ENCODE measurements at regions not wholly inside any gene's neighbourhood (a gene's known extent, or its start where the extent isn't known, plus 50 kb on each side); places are given as distances from the start of the nearest gene placed in this dataset.

- no peaks in the 10 kb centered on the region for H3K36me3 ChIP-seq (ENCODE audit: control insufficient read depth in 1 of 2, insufficient read depth in 2 of 2, low read length in 2 of 2)
- no peak overlapping the region for H3K27ac ChIP-seq (ENCODE audit: low read depth, low read length)
- H3K27me3 ChIP-seq (ENCODE audit: control insufficient read depth in 1 of 2, insufficient read depth in 2 of 2, low read length in 2 of 2): no peaks in the 10 kb centered on the region
- H3K9ac ChIP-seq (ENCODE audit: low read depth in 1 of 2, low read length in 2 of 2): no peak overlapping the region
- H3K4me1 ChIP-seq (ENCODE audit: control insufficient read depth in 1 of 2, insufficient read depth in 2 of 2, low read length in 2 of 2): no peaks in the 10 kb centered on the region
- no peaks in the 10 kb centered on the region for H3K9me3 ChIP-seq (ENCODE audit: control insufficient read depth in 1 of 2, low read length in 2 of 2)
- no peak overlapping the region for H3K4me3 ChIP-seq (ENCODE audit: low read depth in 1 of 2, low read length in 2 of 2)
Observed at GRCh38 chr3:178369811-178370210, 166.4 kb upstream of the KCNMB2 start.

- H3K27me3 ChIP-seq (ENCODE audit: control insufficient read depth in 1 of 2, insufficient read depth in 2 of 2, low read length in 2 of 2): no peaks in the 10 kb centered on the region
- H3K4me3 ChIP-seq (ENCODE audit: low read depth in 1 of 2, low read length in 2 of 2): no peak overlapping the region
- no peaks in the 10 kb centered on the region for H3K36me3 ChIP-seq (ENCODE audit: control insufficient read depth in 1 of 2, insufficient read depth in 2 of 2, low read length in 2 of 2)
- no peak overlapping the region for H3K27ac ChIP-seq (ENCODE audit: low read depth, low read length)
- H3K9me3 ChIP-seq (ENCODE audit: control insufficient read depth in 1 of 2, low read length in 2 of 2): no peaks in the 10 kb centered on the region
- H3K4me1 ChIP-seq (ENCODE audit: control insufficient read depth in 1 of 2, insufficient read depth in 2 of 2, low read length in 2 of 2): no peaks in the 10 kb centered on the region
- no peak overlapping the region for H3K9ac ChIP-seq (ENCODE audit: low read depth in 1 of 2, low read length in 2 of 2)
Observed at GRCh38 chr3:178370387-178370786, 165.8 kb upstream of the KCNMB2 start.

- no peaks in the 10 kb centered on the region for H3K4me1 ChIP-seq (ENCODE audit: control insufficient read depth in 1 of 2, insufficient read depth in 2 of 2, low read length in 2 of 2)
- no peaks in the 10 kb centered on the region for H3K9me3 ChIP-seq (ENCODE audit: control insufficient read depth in 1 of 2, low read length in 2 of 2)
- no peaks in the 10 kb centered on the region for H3K36me3 ChIP-seq (ENCODE audit: control insufficient read depth in 1 of 2, insufficient read depth in 2 of 2, low read length in 2 of 2)
- H3K9ac ChIP-seq (ENCODE audit: low read depth in 1 of 2, low read length in 2 of 2): no peak overlapping the region
- H3K4me3 ChIP-seq (ENCODE audit: low read depth in 1 of 2, low read length in 2 of 2): no peak overlapping the region
- H3K27me3 ChIP-seq (ENCODE audit: control insufficient read depth in 1 of 2, insufficient read depth in 2 of 2, low read length in 2 of 2): no peaks in the 10 kb centered on the region
- no peak overlapping the region for H3K27ac ChIP-seq (ENCODE audit: low read depth, low read length)
Observed at GRCh38 chr3:178381555-178381954, 154.7 kb upstream of the KCNMB2 start.

GRCh38 chr3:178381971-178382448, 154.2 kb upstream of the KCNMB2 start:
- no peak overlapping the region for H3K4me3 ChIP-seq (ENCODE audit: low read depth in 1 of 2, low read length in 2 of 2)
- H3K9ac ChIP-seq (ENCODE audit: low read depth in 1 of 2, low read length in 2 of 2): no peak overlapping the region
- no peaks in the 10 kb centered on the region for H3K27me3 ChIP-seq (ENCODE audit: control insufficient read depth in 1 of 2, insufficient read depth in 2 of 2, low read length in 2 of 2)
- no peaks in the 10 kb centered on the region for H3K36me3 ChIP-seq (ENCODE audit: control insufficient read depth in 1 of 2, insufficient read depth in 2 of 2, low read length in 2 of 2)
- no peak overlapping the region for H3K27ac ChIP-seq (ENCODE audit: low read depth, low read length)
- H3K9me3 ChIP-seq (ENCODE audit: control insufficient read depth in 1 of 2, low read length in 2 of 2): no peaks in the 10 kb centered on the region
- H3K4me1 ChIP-seq (ENCODE audit: control insufficient read depth in 1 of 2, insufficient read depth in 2 of 2, low read length in 2 of 2): no peaks in the 10 kb centered on the region

- Histone ChIP-seq H3K4me3 (ENCODE audit: low read depth in 1 of 2, low read length in 2 of 2) (no peak overlapping the region), H3K36me3 (ENCODE audit: control insufficient read depth in 1 of 2, insufficient read depth in 2 of 2, low read length in 2 of 2) (no peaks in the 10 kb centered on the region), H3K9ac (ENCODE audit: low read depth in 1 of 2, low read length in 2 of 2) (no peak overlapping the region), H3K4me1 (ENCODE audit: control insufficient read depth in 1 of 2, insufficient read depth in 2 of 2, low read length in 2 of 2) (no peaks in the 10 kb centered on the region), H3K9me3 (ENCODE audit: control insufficient read depth in 1 of 2, low read length in 2 of 2) (no peaks in the 10 kb centered on the region), H3K27me3 (ENCODE audit: control insufficient read depth in 1 of 2, insufficient read depth in 2 of 2, low read length in 2 of 2) (no peaks in the 10 kb centered on the region), H3K27ac (ENCODE audit: low read depth, low read length) (no peak overlapping the region)
Observed at GRCh38 chr3:178382449-178383061, 153.7 kb upstream of the KCNMB2 start.

GRCh38 chr3:178384321-178385230, 151.7 kb upstream of the KCNMB2 start:
- H3K9ac ChIP-seq (ENCODE audit: low read depth in 1 of 2, low read length in 2 of 2): no peak overlapping the region
- no peaks in the 10 kb centered on the region for H3K4me1 ChIP-seq (ENCODE audit: control insufficient read depth in 1 of 2, insufficient read depth in 2 of 2, low read length in 2 of 2)
- no peaks in the 10 kb centered on the region for H3K36me3 ChIP-seq (ENCODE audit: control insufficient read depth in 1 of 2, insufficient read depth in 2 of 2, low read length in 2 of 2)
- no peak overlapping the region for H3K4me3 ChIP-seq (ENCODE audit: low read depth in 1 of 2, low read length in 2 of 2)
- H3K27ac ChIP-seq (ENCODE audit: low read depth, low read length): no peak overlapping the region
- H3K27me3 ChIP-seq (ENCODE audit: control insufficient read depth in 1 of 2, insufficient read depth in 2 of 2, low read length in 2 of 2): no peaks in the 10 kb centered on the region
- no peaks in the 10 kb centered on the region for H3K9me3 ChIP-seq (ENCODE audit: control insufficient read depth in 1 of 2, low read length in 2 of 2)

GRCh38 chr3:178385280-178385952, 150.8 kb upstream of the KCNMB2 start:
- Histone ChIP-seq H3K4me1 (ENCODE audit: control insufficient read depth in 1 of 2, insufficient read depth in 2 of 2, low read length in 2 of 2) (no peaks in the 10 kb centered on the region), H3K9me3 (ENCODE audit: control insufficient read depth in 1 of 2, low read length in 2 of 2) (no peaks in the 10 kb centered on the region), H3K27ac (ENCODE audit: low read depth, low read length) (no peak overlapping the region), H3K4me3 (ENCODE audit: low read depth in 1 of 2, low read length in 2 of 2) (no peak overlapping the region), H3K36me3 (ENCODE audit: control insufficient read depth in 1 of 2, insufficient read depth in 2 of 2, low read length in 2 of 2) (no peaks in the 10 kb centered on the region), H3K27me3 (ENCODE audit: control insufficient read depth in 1 of 2, insufficient read depth in 2 of 2, low read length in 2 of 2) (no peaks in the 10 kb centered on the region), H3K9ac (ENCODE audit: low read depth in 1 of 2, low read length in 2 of 2) (no peak overlapping the region)

GRCh38 chr3:178386401-178386800, 149.8 kb upstream of the KCNMB2 start:
- Histone ChIP-seq H3K4me3 (ENCODE audit: low read depth in 1 of 2, low read length in 2 of 2) (no peak overlapping the region), H3K27me3 (ENCODE audit: control insufficient read depth in 1 of 2, insufficient read depth in 2 of 2, low read length in 2 of 2) (no peaks in the 10 kb centered on the region), H3K9ac (ENCODE audit: low read depth in 1 of 2, low read length in 2 of 2) (no peak overlapping the region), H3K36me3 (ENCODE audit: control insufficient read depth in 1 of 2, insufficient read depth in 2 of 2, low read length in 2 of 2) (no peaks in the 10 kb centered on the region), H3K9me3 (ENCODE audit: control insufficient read depth in 1 of 2, low read length in 2 of 2) (no peaks in the 10 kb centered on the region), H3K4me1 (ENCODE audit: control insufficient read depth in 1 of 2, insufficient read depth in 2 of 2, low read length in 2 of 2) (no peaks in the 10 kb centered on the region), H3K27ac (ENCODE audit: low read depth, low read length) (no peak overlapping the region)

- Histone ChIP-seq H3K27me3 (ENCODE audit: control insufficient read depth in 1 of 2, insufficient read depth in 2 of 2, low read length in 2 of 2) (no peaks in the 10 kb centered on the region), H3K27ac (ENCODE audit: low read depth, low read length) (no peak overlapping the region), H3K4me1 (ENCODE audit: control insufficient read depth in 1 of 2, insufficient read depth in 2 of 2, low read length in 2 of 2) (no peaks in the 10 kb centered on the region), H3K4me3 (ENCODE audit: low read depth in 1 of 2, low read length in 2 of 2) (no peak overlapping the region), H3K36me3 (ENCODE audit: control insufficient read depth in 1 of 2, insufficient read depth in 2 of 2, low read length in 2 of 2) (no peaks in the 10 kb centered on the region), H3K9me3 (ENCODE audit: control insufficient read depth in 1 of 2, low read length in 2 of 2) (no peaks in the 10 kb centered on the region), H3K9ac (ENCODE audit: low read depth in 1 of 2, low read length in 2 of 2) (no peak overlapping the region)
Observed at GRCh38 chr3:178386880-178387279, 149.4 kb upstream of the KCNMB2 start.

- Histone ChIP-seq H3K36me3 (ENCODE audit: control insufficient read depth in 1 of 2, insufficient read depth in 2 of 2, low read length in 2 of 2) (no peaks in the 10 kb centered on the region), H3K27me3 (ENCODE audit: control insufficient read depth in 1 of 2, insufficient read depth in 2 of 2, low read length in 2 of 2) (no peaks in the 10 kb centered on the region), H3K4me1 (ENCODE audit: control insufficient read depth in 1 of 2, insufficient read depth in 2 of 2, low read length in 2 of 2) (no peaks in the 10 kb centered on the region), H3K4me3 (ENCODE audit: low read depth in 1 of 2, low read length in 2 of 2) (no peak overlapping the region), H3K9ac (ENCODE audit: low read depth in 1 of 2, low read length in 2 of 2) (no peak overlapping the region), H3K27ac (ENCODE audit: low read depth, low read length) (no peak overlapping the region), H3K9me3 (ENCODE audit: control insufficient read depth in 1 of 2, low read length in 2 of 2) (no peaks in the 10 kb centered on the region)
Observed at GRCh38 chr3:178388473-178388872, 147.8 kb upstream of the KCNMB2 start.

Measured in duodenal mucosa (tissue), 2 donors.